ENCODE measurements at regions not wholly inside any gene's neighbourhood (a gene's known extent, or its start where the extent isn't known, plus 50 kb on each side); places are given as distances from the start of the nearest gene placed in this dataset.

- Histone ChIP-seq H3K9me3 (ENCODE audit: low read depth) (no peaks in the 10 kb centered on the region), H2AFZ (replicated peaks) (no peak overlapping the region), H3K79me2 (ENCODE audit: low read depth) (no peaks in the 10 kb centered on the region), H3K36me3 (no peaks in the 10 kb centered on the region), H3K27me3 (no peaks in the 10 kb centered on the region), H3F3A (ENCODE audit: low read depth) (no peaks in the 10 kb centered on the region), H3K4me2 (no peak overlapping the region), H3K9ac (no peak overlapping the region), H3K4me1 (no peaks in the 10 kb centered on the region), H3K4me3 (no peak overlapping the region), H3K27ac (no peak overlapping the region), H4K20me1 (ENCODE audit: low read depth) (no peaks in the 10 kb centered on the region)
- DNase-seq (ENCODE audit: low spot score): no peak
- H3K36me3 Mint-ChIP-seq: no peaks in the 10 kb centered on the region
- no peaks in the 10 kb centered on the region for H3K9me3 Mint-ChIP-seq
- no peak overlapping the region for H3K4me3 Mint-ChIP-seq
- TF ChIP-seq EZH2 (IDR thresholded peaks at IDR 0.05) (no peak), EZH2phosphoT487 (IDR thresholded peaks at IDR 0.05) (no peak)
- TF ChIP-seq, protein P1, sequence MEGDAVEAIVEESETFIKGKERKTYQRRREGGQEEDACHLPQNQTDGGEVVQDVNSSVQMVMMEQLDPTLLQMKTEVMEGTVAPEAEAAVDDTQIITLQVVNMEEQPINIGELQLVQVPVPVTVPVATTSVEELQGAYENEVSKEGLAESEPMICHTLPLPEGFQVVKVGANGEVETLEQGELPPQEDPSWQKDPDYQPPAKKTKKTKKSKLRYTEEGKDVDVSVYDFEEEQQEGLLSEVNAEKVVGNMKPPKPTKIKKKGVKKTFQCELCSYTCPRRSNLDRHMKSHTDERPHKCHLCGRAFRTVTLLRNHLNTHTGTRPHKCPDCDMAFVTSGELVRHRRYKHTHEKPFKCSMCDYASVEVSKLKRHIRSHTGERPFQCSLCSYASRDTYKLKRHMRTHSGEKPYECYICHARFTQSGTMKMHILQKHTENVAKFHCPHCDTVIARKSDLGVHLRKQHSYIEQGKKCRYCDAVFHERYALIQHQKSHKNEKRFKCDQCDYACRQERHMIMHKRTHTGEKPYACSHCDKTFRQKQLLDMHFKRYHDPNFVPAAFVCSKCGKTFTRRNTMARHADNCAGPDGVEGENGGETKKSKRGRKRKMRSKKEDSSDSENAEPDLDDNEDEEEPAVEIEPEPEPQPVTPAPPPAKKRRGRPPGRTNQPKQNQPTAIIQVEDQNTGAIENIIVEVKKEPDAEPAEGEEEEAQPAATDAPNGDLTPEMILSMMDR (IDR thresholded peaks at IDR 0.05): no peak
- H3K4me1 Mint-ChIP-seq: no peaks in the 10 kb centered on the region
- H3K27me3 Mint-ChIP-seq (ENCODE audit: insufficient read depth, low read depth): peaks cover 5% of the 10 kb centered on the region
- H3K27ac Mint-ChIP-seq: no peak overlapping the region
These were observed 92.9 kb upstream of the NOX3 start for GRCh38 chr6:155548576-155548975.

DNA sequence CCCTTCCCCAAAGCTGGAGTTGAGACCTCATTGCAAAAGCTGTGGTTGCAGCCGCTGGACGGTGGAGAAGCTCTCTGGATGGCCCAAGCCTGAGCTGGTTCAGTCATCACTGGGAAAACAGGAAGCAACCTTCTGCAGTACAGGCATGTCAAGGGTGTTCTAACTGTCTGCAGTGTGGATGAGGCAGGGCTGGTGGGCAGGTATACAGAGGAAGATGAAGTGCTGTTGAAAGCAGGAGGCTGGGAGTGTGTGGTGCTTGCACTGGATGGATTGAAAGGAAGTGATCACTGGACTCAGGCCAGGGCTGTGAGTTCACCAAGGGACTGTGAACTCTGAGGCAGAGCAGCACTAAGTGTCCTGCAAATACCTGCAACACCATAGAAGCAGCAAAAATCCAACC, 89.0 kb upstream of the NOX3 start:
- no peaks in the 10 kb centered on the region for H3K36me3 Mint-ChIP-seq
- Histone ChIP-seq H2AFZ (replicated peaks) (no peak overlapping the region), H3K27ac (no peak overlapping the region), H3F3A (ENCODE audit: low read depth) (no peaks in the 10 kb centered on the region), H4K20me1 (ENCODE audit: low read depth) (no peaks in the 10 kb centered on the region), H3K9ac (no peak overlapping the region), H3K27me3 (no peaks in the 10 kb centered on the region), H3K79me2 (ENCODE audit: low read depth) (no peaks in the 10 kb centered on the region), H3K9me3 (ENCODE audit: low read depth) (no peaks in the 10 kb centered on the region), H3K4me3 (no peak overlapping the region), H3K4me2 (no peak overlapping the region), H3K4me1 (no peaks in the 10 kb centered on the region), H3K36me3 (no peaks in the 10 kb centered on the region)
- TF ChIP-seq, protein P1 (IDR thresholded peaks at IDR 0.05): no peak
- TF ChIP-seq EZH2phosphoT487 (IDR thresholded peaks at IDR 0.05): no peak
- no peak for TF ChIP-seq EZH2 (IDR thresholded peaks at IDR 0.05)
- H3K9me3 Mint-ChIP-seq: no peaks in the 10 kb centered on the region
- H3K27me3 Mint-ChIP-seq (ENCODE audit: insufficient read depth, low read depth): peaks cover 5% of the 10 kb centered on the region
- no peak overlapping the region for H3K27ac Mint-ChIP-seq
- H3K4me1 Mint-ChIP-seq: peaks cover 2% of the 10 kb centered on the region
- DNase-seq (ENCODE audit: low spot score): no peak
- H3K4me3 Mint-ChIP-seq: no peak overlapping the region

GRCh38 chr6:155543166-155543847, 87.7 kb upstream of the NOX3 start:
- Histone ChIP-seq H3K27ac (no peak overlapping the region), H3K4me3 (no peak overlapping the region), H3K9me3 (ENCODE audit: low read depth) (no peaks in the 10 kb centered on the region), H3K79me2 (ENCODE audit: low read depth) (no peaks in the 10 kb centered on the region), H3K36me3 (no peaks in the 10 kb centered on the region), H3K4me2 (no peak overlapping the region), H3K9ac (no peak overlapping the region), H3K27me3 (no peaks in the 10 kb centered on the region), H3F3A (ENCODE audit: low read depth) (no peaks in the 10 kb centered on the region), H4K20me1 (ENCODE audit: low read depth) (no peaks in the 10 kb centered on the region), H3K4me1 (no peaks in the 10 kb centered on the region), H2AFZ (replicated peaks) (no peak overlapping the region)
- TF ChIP-seq, protein P1 (IDR thresholded peaks at IDR 0.05): no peak
- no peak for TF ChIP-seq EZH2 (IDR thresholded peaks at IDR 0.05)
- TF ChIP-seq EZH2phosphoT487 (IDR thresholded peaks at IDR 0.05): no peak
- Mint-ChIP-seq H3K27me3 (ENCODE audit: insufficient read depth, low read depth) (peaks cover 5% of the 10 kb centered on the region), H3K4me3 (no peak overlapping the region), H3K27ac (no peak overlapping the region), H3K4me1 (peaks cover 2% of the 10 kb centered on the region), H3K36me3 (no peaks in the 10 kb centered on the region), H3K9me3 (no peaks in the 10 kb centered on the region)
- DNase-seq (ENCODE audit: low spot score): no peak

Measured in neural progenitor cell (in vitro differentiated cells).